CD4-positive, alpha-beta T cell treated with Interleukin-6 for 4 hours (primary cell): ENCODE measurements at regions not wholly inside any gene's neighbourhood (a gene's known extent, or its start where the extent isn't known, plus 50 kb on each side); places are given as distances from the start of the nearest gene placed in this dataset.
"Not testable (repeated sequence)": the region's sequence is repeated elsewhere in the genome, so short reads cannot be mapped to it uniquely, and the experiment has no call there.

Source experiments
- DNase-seq: peaks from one replicate; pipeline ENCODE4 v3.0.0-alpha.2; 2020; ENCODE audit warnings: mixed read lengths

- no peak for DNase-seq
Observed at GRCh38 chr5:3185488-3185887, 410.1 kb upstream of the IRX1 start.

GRCh38 chr5:3182133-3182876 lies 413.3 kb upstream of the IRX1 start:
- no peak for DNase-seq

- no peak for DNase-seq
Observed at GRCh38 chr5:3181671-3182070, 414.0 kb upstream of the IRX1 start.

- no peak for DNase-seq
Observed at GRCh38 chr5:3180636-3181035, 415.0 kb upstream of the IRX1 start.

GRCh38 chr5:3179220-3179619 lies 416.4 kb upstream of the IRX1 start:
- DNase-seq: no peak

GRCh38 chr5:3177338-3177737 lies 418.3 kb upstream of the IRX1 start:
- no peak for DNase-seq

- DNase-seq: no peak
Observed at GRCh38 chr5:3175416-3175815, 420.2 kb upstream of the IRX1 start.

- no peak for DNase-seq
Observed at GRCh38 chr5:3167473-3167872, 416.0 kb upstream of the IRX2 start.

- DNase-seq: no peak
Observed at GRCh38 chr5:3163626-3164025, 412.1 kb upstream of the IRX2 start.

GRCh38 chr5:3161672-3162071 lies 410.2 kb upstream of the IRX2 start:
- DNase-seq: no peak

GRCh38 chr5:3157214-3157613 lies 405.7 kb upstream of the IRX2 start:
- DNase-seq: no peak

GRCh38 chr5:3155717-3156116 lies 404.2 kb upstream of the IRX2 start:
- DNase-seq: no peak

- no peak for DNase-seq
Observed at GRCh38 chr5:3155046-3155445, 403.6 kb upstream of the IRX2 start.

- no peak for DNase-seq
Observed at GRCh38 chr5:3153906-3154305, 402.4 kb upstream of the IRX2 start.

- no peak for DNase-seq
Observed at GRCh38 chr5:3153226-3153858, 401.9 kb upstream of the IRX2 start.

GRCh38 chr5:3149899-3150298 lies 398.4 kb upstream of the IRX2 start:
- DNase-seq: no peak

- not testable (repeated sequence) for DNase-seq
Observed at GRCh38 chr5:3147405-3147804, 395.9 kb upstream of the IRX2 start.

GRCh38 chr5:3145641-3146040 lies 394.2 kb upstream of the IRX2 start:
- no peak for DNase-seq

- DNase-seq: no peak
Observed at GRCh38 chr5:3143382-3143781, 391.9 kb upstream of the IRX2 start.

GRCh38 chr5:3142261-3143027 lies 391.0 kb upstream of the IRX2 start:
- no peak for DNase-seq

- DNase-seq: no peak
Observed at GRCh38 chr5:3140117-3140516, 388.6 kb upstream of the IRX2 start.

- DNase-seq: no peak
Observed at GRCh38 chr5:3139499-3139931, 388.0 kb upstream of the IRX2 start.

GRCh38 chr5:3131161-3131560 lies 379.7 kb upstream of the IRX2 start:
- no peak for DNase-seq

GRCh38 chr5:3129252-3129651 lies 377.8 kb upstream of the IRX2 start:
- no peak for DNase-seq
